Neuronal stem cell (in vitro differentiated cells): ENCODE measurements at regions not wholly inside any gene's neighbourhood (a gene's known extent, or its start where the extent isn't known, plus 50 kb on each side); places are given as distances from the start of the nearest gene placed in this dataset.
"Not testable (repeated sequence)": the region's sequence is repeated elsewhere in the genome, so short reads cannot be mapped to it uniquely, and the experiment has no call there.

Source experiments
- DNase-seq: peaks from one replicate; pipeline ENCODE4 v3.0.0-alpha.2; 2013; ENCODE audit warnings: low spot score
- H2AFZ ChIP-seq: one replicate; pipeline ENCODE4 v1.6.1; 2013; ENCODE audit warnings: mild to moderate bottlenecking, low read length, inconsistent platforms
- H2AK5ac ChIP-seq: 2 replicates; pipeline ENCODE4 v1.6.1; 2013; ENCODE audit warnings: low read depth, mild to moderate bottlenecking, inconsistent platforms, low read length, moderate library complexity, mixed read lengths
- H2BK120ac ChIP-seq: 2 replicates; pipeline ENCODE4 v1.6.1; 2013; ENCODE audit warnings: low read depth, mild to moderate bottlenecking, inconsistent platforms, low read length, moderate library complexity, mixed read lengths
- H2BK12ac ChIP-seq: one replicate; pipeline ENCODE4 v1.6.1; 2013; ENCODE audit warnings: low read length, inconsistent platforms
- H2BK15ac ChIP-seq: 2 replicates; pipeline ENCODE4 v1.6.1; 2013; ENCODE audit warnings: mild to moderate bottlenecking, low read length, inconsistent platforms, mixed read lengths
- H2BK5ac ChIP-seq: one replicate; pipeline ENCODE4 v1.6.1; 2013; ENCODE audit warnings: inconsistent platforms, mild to moderate bottlenecking, low read length, moderate library complexity
- H3K14ac ChIP-seq: one replicate; pipeline ENCODE4 v1.6.1; 2013; ENCODE audit warnings: low read length, inconsistent platforms
- H3K18ac ChIP-seq: 2 replicates; pipeline ENCODE4 v1.6.1; 2013; ENCODE audit warnings: low read length, inconsistent platforms
- H3K23ac ChIP-seq: 2 replicates; pipeline ENCODE4 v1.6.1; 2013; ENCODE audit warnings: low read depth, mild to moderate bottlenecking, mixed read lengths, low read length, inconsistent platforms; ENCODE audit not compliant: poor library complexity
- H3K27ac ChIP-seq: replicated peaks from 3 replicates; pipeline ENCODE4 v1.5.1; 2013; ENCODE audit warnings: low read length, inconsistent platforms
- H3K27me3 ChIP-seq, 3 experiments: 2 replicates each; pipeline ENCODE4 v1.6.1; 2013; ENCODE audit warnings: low read length in 3 of 3, mild to moderate bottlenecking in 2 of 3, inconsistent platforms in 1 of 3, low read depth in 1 of 3, mixed read lengths in 1 of 3, moderate library complexity in 1 of 3; ENCODE audit not compliant: control insufficient read depth in 3 of 3, insufficient read depth in 3 of 3
- H3K36me3 ChIP-seq, 2 donors: replicated peaks in 1 of 2; 2 replicates each; pipeline ENCODE4 v1.6.1; 2013; ENCODE audit warnings: low read length in 2 of 2; ENCODE audit not compliant: control insufficient read depth in 2 of 2, insufficient read depth in 2 of 2
- H3K4ac ChIP-seq: 2 replicates; pipeline ENCODE4 v1.6.1; 2013; ENCODE audit warnings: inconsistent platforms, mild to moderate bottlenecking, low read length, moderate library complexity
- H3K4me1 ChIP-seq, 2 donors: 1 replicate in 1 of 2; 2 replicates in 1 of 2; pipeline ENCODE4 v1.6.1; 2013; ENCODE audit warnings: low read length in 2 of 2, low read depth in 1 of 2; ENCODE audit not compliant: control insufficient read depth in 2 of 2, insufficient read depth in 1 of 2
- H3K4me2 ChIP-seq: one replicate; pipeline ENCODE4 v1.6.1; 2013; ENCODE audit warnings: mild to moderate bottlenecking, low read length, inconsistent platforms; ENCODE audit not compliant: insufficient read depth, poor library complexity, severe bottlenecking
- H3K4me3 ChIP-seq, 2 donors: 2 replicates each; pipeline ENCODE4 v1.5.1; 2013; ENCODE audit warnings: low read length in 2 of 2, mild to moderate bottlenecking in 2 of 2, inconsistent platforms in 1 of 2, moderate library complexity in 1 of 2
- H3K79me1 ChIP-seq: one replicate; pipeline ENCODE4 v1.6.1; 2013; ENCODE audit warnings: low read depth, mild to moderate bottlenecking, inconsistent platforms, low read length, moderate library complexity
- H3K9ac ChIP-seq: one replicate; pipeline ENCODE4 v1.6.1; 2013; ENCODE audit warnings: mild to moderate bottlenecking, low read depth, low read length, inconsistent platforms; ENCODE audit not compliant: poor library complexity
- H3K9me3 ChIP-seq, 2 donors: replicated peaks in 1 of 2; 2 replicates each; pipeline versions ENCODE3 to v1.6.1; 2013; ENCODE audit warnings: low read length in 2 of 2, mild to moderate bottlenecking in 2 of 2, inconsistent platforms in 1 of 2, low read depth in 1 of 2, mixed read lengths in 1 of 2, moderate library complexity in 1 of 2; ENCODE audit not compliant: control insufficient read depth in 2 of 2, insufficient read depth in 1 of 2
- H4K8ac ChIP-seq: one replicate; pipeline ENCODE4 v1.6.1; 2013; ENCODE audit warnings: low read depth, mild to moderate bottlenecking, inconsistent platforms, low read length, moderate library complexity
- H4K91ac ChIP-seq: one replicate; pipeline ENCODE4 v1.6.1; 2013; ENCODE audit warnings: low read length, low read depth, mild to moderate bottlenecking, inconsistent platforms; ENCODE audit not compliant: poor library complexity
- WGBS, 2 donors: extraction: QIAGEN DNeasy Blood & Tissue Kit; methylation state at CpG; one replicate each; pipeline ENCODE4 v1.1.7; 2013; ENCODE audit warnings: missing lambda C conversion rate in 2 of 2, mixed read lengths in 1 of 2; ENCODE audit not compliant: insufficient read length in 2 of 2, insufficient replicate concordance in 1 of 2; ENCODE audit errors: extremely low coverage in 2 of 2; 5-methylcytosine and 5-hydroxymethylcytosine counted together

DNA sequence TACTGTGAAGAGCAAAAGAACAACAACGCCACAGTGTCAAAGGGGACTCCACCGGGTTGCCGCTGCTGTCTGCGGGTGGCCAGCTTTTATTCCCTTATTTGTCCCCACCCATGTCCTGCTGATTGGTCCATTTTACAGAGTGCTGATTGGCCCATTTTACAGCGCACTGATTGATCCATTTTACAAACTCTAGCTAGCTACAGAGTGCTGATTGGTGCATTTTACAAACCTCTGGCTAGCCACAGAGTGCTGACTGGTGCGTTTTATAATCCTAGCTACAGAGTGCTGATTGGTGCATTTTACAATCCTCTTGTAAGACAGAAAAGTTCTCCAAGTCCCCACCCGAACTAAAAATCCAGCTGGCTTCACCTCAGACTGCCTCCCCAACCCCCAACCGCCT lies 251.0 kb upstream of the ATP10A start:
- not testable (repeated sequence) for H3K27ac ChIP-seq, H3K4ac ChIP-seq, H2BK5ac ChIP-seq, H4K8ac ChIP-seq, H4K91ac ChIP-seq, H3K14ac ChIP-seq, H3K36me3 ChIP-seq, H3K4me2 ChIP-seq, H2BK15ac ChIP-seq, H2BK12ac ChIP-seq, H3K4me3 ChIP-seq, H3K79me1 ChIP-seq, DNase-seq, H3K27me3 ChIP-seq, H3K23ac ChIP-seq, H2BK120ac ChIP-seq, H3K9ac ChIP-seq, H3K18ac ChIP-seq, H3K9me3 ChIP-seq, H2AFZ ChIP-seq, H2AK5ac ChIP-seq
- no CpG with 5 or more reads among the region's 8 CpGs for WGBS, 2 donors
- H3K4me1 ChIP-seq, result peaks cover 5 to 11% of the 10 kb centered on the region in 2 donors

DNA sequence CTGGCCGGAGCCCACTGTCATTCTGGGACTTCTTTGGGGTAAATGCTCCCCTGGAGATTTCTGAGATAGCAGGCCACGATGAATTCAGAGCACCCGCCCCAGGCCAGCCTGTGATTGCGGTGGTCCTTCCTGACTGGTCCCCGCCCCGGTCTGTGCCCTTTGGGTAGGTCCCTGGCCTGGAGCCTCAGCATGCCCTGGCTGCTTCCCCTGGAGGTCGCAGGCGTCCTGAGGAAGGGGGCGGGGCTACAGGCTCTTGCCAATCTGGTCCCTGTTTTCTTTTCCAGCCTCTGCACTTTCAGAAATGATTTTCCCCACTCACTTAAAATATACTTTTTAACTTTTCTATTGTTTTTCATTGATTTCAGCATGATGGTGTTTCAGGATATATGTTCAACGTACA lies 250.2 kb upstream of the ATP10A start:
- no peaks in the 10 kb centered on the region for H3K27me3 ChIP-seq
- H2AFZ ChIP-seq, result no peak overlapping the region
- H3K27ac ChIP-seq, result no peak overlapping the region
- no peak overlapping the region for H4K8ac ChIP-seq
- H3K9me3 ChIP-seq, result no peaks in the 10 kb centered on the region
- WGBS, 2 donors, result no CpG with 5 or more reads among the region's 10 CpGs
- H3K4me1 ChIP-seq, result peaks cover 5 to 7% of the 10 kb centered on the region in 2 donors
- H4K91ac ChIP-seq, result no peak overlapping the region
- no peak overlapping the region for H2BK120ac ChIP-seq
- no peak overlapping the region for H3K9ac ChIP-seq
- no peak overlapping the region for H2BK12ac ChIP-seq
- DNase-seq, result no peak
- H3K4me3 ChIP-seq, result no peak overlapping the region
- no peak overlapping the region for H3K4ac ChIP-seq
- H2AK5ac ChIP-seq, result no peak overlapping the region
- no peak overlapping the region for H3K23ac ChIP-seq
- no peak overlapping the region for H3K14ac ChIP-seq
- no peaks in the 10 kb centered on the region for H3K36me3 ChIP-seq
- no peak overlapping the region for H2BK5ac ChIP-seq
- H2BK15ac ChIP-seq, result no peak overlapping the region
- H3K79me1 ChIP-seq, result no peaks in the 10 kb centered on the region
- no peak overlapping the region for H3K4me2 ChIP-seq
- peak overlapping the region; percentile 18 for H3K18ac ChIP-seq

- Histone ChIP-seq H3K4me3 (no peak overlapping the region), H2BK12ac (no peak overlapping the region), H4K8ac (no peak overlapping the region), H2BK5ac (no peak overlapping the region), H4K91ac (no peak overlapping the region), H3K14ac (no peak overlapping the region), H3K23ac (no peak overlapping the region), H3K4me1 (no peaks in the 10 kb centered on the region), H2BK15ac (no peak overlapping the region), H3K4ac (no peak overlapping the region), H2AK5ac (no peak overlapping the region), H3K36me3 (no peaks in the 10 kb centered on the region), H3K9me3 (no peaks in the 10 kb centered on the region), H3K9ac (no peak overlapping the region), H2AFZ (no peak overlapping the region), H3K27me3 (no peaks in the 10 kb centered on the region), H2BK120ac (no peak overlapping the region), H3K79me1 (no peaks in the 10 kb centered on the region), H3K4me2 (no peak overlapping the region), H3K27ac (no peak overlapping the region), H3K18ac (no peak overlapping the region)
- no CpG with 5 or more reads among the region's 4 CpGs for WGBS, 2 donors
- no peak for DNase-seq
These were observed 246.1 kb upstream of the ATP10A start for GRCh38 chr15:26109203-26109602.

DNA sequence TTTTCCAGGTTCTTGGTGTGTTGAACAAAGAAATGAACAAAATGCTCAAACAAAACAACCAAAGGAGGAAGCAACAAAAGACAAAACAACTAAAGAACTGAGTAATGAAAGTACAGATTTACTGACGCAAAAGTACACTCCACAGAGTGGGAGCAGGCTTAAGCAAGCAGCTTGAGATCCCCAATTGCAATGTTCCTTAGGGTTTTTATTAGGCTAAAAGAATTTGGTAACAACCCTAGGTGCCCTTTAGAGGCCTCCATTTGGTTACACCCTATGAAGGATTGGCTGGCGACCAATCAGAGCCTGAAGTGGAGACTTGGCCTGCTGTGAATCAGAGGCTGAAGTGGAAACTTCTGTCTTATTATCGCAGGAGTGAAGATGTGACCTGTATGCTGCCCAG lies 243.4 kb upstream of the ATP10A start:
- WGBS, 2 donors, result no CpG with 5 or more reads among the region's 3 CpGs
- H3K9me3 ChIP-seq, result no peaks in the 10 kb centered on the region
- H3K14ac ChIP-seq, result no peak overlapping the region
- H3K27me3 ChIP-seq, result no peaks in the 10 kb centered on the region
- H3K79me1 ChIP-seq, result no peaks in the 10 kb centered on the region
- no peak overlapping the region for H2AK5ac ChIP-seq
- no peak overlapping the region for H2BK120ac ChIP-seq
- no peak overlapping the region for H2BK12ac ChIP-seq
- no peak overlapping the region for H3K9ac ChIP-seq
- no peak overlapping the region for H3K4me3 ChIP-seq
- no peak overlapping the region for H2BK15ac ChIP-seq
- no peak overlapping the region for H2AFZ ChIP-seq
- H3K23ac ChIP-seq, result no peak overlapping the region
- H4K91ac ChIP-seq, result no peak overlapping the region
- no peak overlapping the region for H4K8ac ChIP-seq
- no peak overlapping the region for H3K18ac ChIP-seq
- no peak overlapping the region for H3K4ac ChIP-seq
- no peaks in the 10 kb centered on the region for H3K36me3 ChIP-seq
- H3K27ac ChIP-seq, result no peak overlapping the region
- no peak overlapping the region for H3K4me2 ChIP-seq
- no peak for DNase-seq
- no peak overlapping the region for H2BK5ac ChIP-seq
- H3K4me1 ChIP-seq, result no peaks in the 10 kb centered on the region
